ENCODE measurements at regions not wholly inside any gene's neighbourhood (a gene's known extent, or its start where the extent isn't known, plus 50 kb on each side); places are given as distances from the start of the nearest gene placed in this dataset.
"Not testable (repeated sequence)": the region's sequence is repeated elsewhere in the genome, so short reads cannot be mapped to it uniquely, and the experiment has no call there.

GRCh38 chr5:92181656-92182055 is 798.5 kb upstream of the ARRDC3 start:
- DNase-seq (ENCODE audit: low read depth in 2 of 2) = no peak

- DNase-seq (ENCODE audit: low read depth in 2 of 2) = no peak
Measured at GRCh38 chr5:92180391-92180790, 797.3 kb upstream of the ARRDC3 start.

GRCh38 chr5:92179651-92180050 is 796.5 kb upstream of the ARRDC3 start:
- no peak for DNase-seq (ENCODE audit: low read depth in 2 of 2)

GRCh38 chr5:92177926-92178487 is 794.9 kb upstream of the ARRDC3 start:
- DNase-seq (ENCODE audit: low read depth in 2 of 2) = no peak

- DNase-seq (ENCODE audit: low read depth in 2 of 2) = no peak
Measured at GRCh38 chr5:92163906-92164305, 780.8 kb upstream of the ARRDC3 start.

GRCh38 chr5:92147798-92148197 is 764.7 kb upstream of the ARRDC3 start:
- DNase-seq (ENCODE audit: low read depth in 2 of 2) = no peak

- no peak for DNase-seq (ENCODE audit: low read depth in 2 of 2)
Measured at GRCh38 chr5:92147266-92147665, 764.1 kb upstream of the ARRDC3 start.

- DNase-seq (ENCODE audit: low read depth in 2 of 2) = no peak
Measured at GRCh38 chr5:92145852-92146251, 762.7 kb upstream of the ARRDC3 start.

- no peak for DNase-seq (ENCODE audit: low read depth in 2 of 2)
Measured at GRCh38 chr5:92144824-92145223, 761.7 kb upstream of the ARRDC3 start.

- DNase-seq (ENCODE audit: low read depth in 2 of 2) = not testable (repeated sequence)
Measured at GRCh38 chr5:92132294-92132908, 749.3 kb upstream of the ARRDC3 start.

- no peak for DNase-seq (ENCODE audit: low read depth in 2 of 2)
Measured at GRCh38 chr5:92126182-92126581, 743.1 kb upstream of the ARRDC3 start.

GRCh38 chr5:92119110-92119509 is 736.0 kb upstream of the ARRDC3 start:
- DNase-seq (ENCODE audit: low read depth in 2 of 2) = no peak

- DNase-seq (ENCODE audit: low read depth in 2 of 2) = no peak
Measured at GRCh38 chr5:92106808-92107207, 723.7 kb upstream of the ARRDC3 start.

GRCh38 chr5:92104126-92104525 is 721.0 kb upstream of the ARRDC3 start:
- DNase-seq (ENCODE audit: low read depth in 2 of 2) = no peak

GRCh38 chr5:92102313-92102712 is 719.2 kb upstream of the ARRDC3 start:
- no peak for DNase-seq (ENCODE audit: low read depth in 2 of 2)

- no peak for DNase-seq (ENCODE audit: low read depth in 2 of 2)
Measured at GRCh38 chr5:92092239-92092638, 709.1 kb upstream of the ARRDC3 start.

- DNase-seq (ENCODE audit: low read depth in 2 of 2) = no peak
Measured at GRCh38 chr5:92086059-92086811, 703.1 kb upstream of the ARRDC3 start.

GRCh38 chr5:92081958-92082712 is 699.0 kb upstream of the ARRDC3 start:
- no peak for DNase-seq (ENCODE audit: low read depth in 2 of 2)

- no peak for DNase-seq (ENCODE audit: low read depth in 2 of 2)
Measured at GRCh38 chr5:92070786-92071185, 687.7 kb upstream of the ARRDC3 start.

- no peak for DNase-seq (ENCODE audit: low read depth in 2 of 2)
Measured at GRCh38 chr5:92064993-92065392, 681.9 kb upstream of the ARRDC3 start.

GRCh38 chr5:92051741-92052140 is 668.6 kb upstream of the ARRDC3 start:
- DNase-seq (ENCODE audit: low read depth in 2 of 2) = no peak

- no peak for DNase-seq (ENCODE audit: low read depth in 2 of 2)
Measured at GRCh38 chr5:92050970-92051369, 667.9 kb upstream of the ARRDC3 start.

Data from stimulated activated CD4-positive, alpha-beta T cell treated with anti-CD3 and anti-CD28 coated beads, Interleukin-4, amount 100 ng/mL, for 48 hours (primary cell).